HepG2 (cell line): ENCODE measurements at regions not wholly inside any gene's neighbourhood (a gene's known extent, or its start where the extent isn't known, plus 50 kb on each side); places are given as distances from the start of the nearest gene placed in this dataset.

Source experiments
- FOXJ3 ChIP-seq: sonication (generic); formaldehyde crosslinking; IDR thresholded peaks from 2 replicates; pipeline ENCODE4 v1.4.0; 2020; ENCODE audit warnings: missing genetic modification reagents, mild to moderate bottlenecking, borderline replicate concordance
- GATAD2A ChIP-seq: IDR thresholded peaks from 2 replicates; pipeline ENCODE4 v1.6.1; 2016
- RXRA ChIP-seq: sonication (generic); formaldehyde crosslinking; IDR thresholded peaks from 2 replicates; pipeline ENCODE4 v1.5.1; 2020; ENCODE audit warnings: missing genetic modification reagents
- TF ChIP-seq, protein P1 (sequence below): sonication (generic); formaldehyde crosslinking; IDR thresholded peaks from 2 replicates; pipeline ENCODE4 v1.4.0; 2020; ENCODE audit warnings: missing genetic modification reagents
- TF ChIP-seq, protein P2 (sequence below): sonication (generic); formaldehyde crosslinking; IDR thresholded peaks from 2 replicates; pipeline ENCODE4 v1.5.0; 2020; ENCODE audit warnings: mild to moderate bottlenecking, missing genetic modification reagents, moderate library complexity
- TF ChIP-seq, protein P3 (sequence below): sonication (generic); formaldehyde crosslinking; IDR thresholded peaks from 2 replicates; pipeline ENCODE4 v1.5.0; 2020; ENCODE audit warnings: missing genetic modification reagents

DNA sequence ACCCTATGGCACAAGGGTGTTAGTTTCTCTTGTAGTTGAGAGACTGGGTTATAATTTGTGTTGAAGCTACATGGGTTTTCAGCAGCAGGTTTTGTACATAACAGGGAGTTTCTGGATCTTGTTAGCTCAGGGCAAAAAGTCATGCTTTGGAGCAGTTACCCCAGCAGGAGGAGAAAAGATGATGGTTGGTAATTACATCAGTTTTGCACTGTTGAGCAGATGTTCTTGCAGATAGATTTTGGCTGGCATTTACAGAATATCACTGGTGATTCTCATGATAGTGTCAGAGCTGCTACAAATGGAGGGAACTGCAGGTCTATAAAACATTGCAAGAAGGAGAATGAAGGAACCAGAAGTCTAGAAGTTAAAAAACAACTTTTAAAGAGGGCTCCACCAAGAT lies 215.2 kb upstream of the ATP5MC3 start:
- TF ChIP-seq, protein P1, sequence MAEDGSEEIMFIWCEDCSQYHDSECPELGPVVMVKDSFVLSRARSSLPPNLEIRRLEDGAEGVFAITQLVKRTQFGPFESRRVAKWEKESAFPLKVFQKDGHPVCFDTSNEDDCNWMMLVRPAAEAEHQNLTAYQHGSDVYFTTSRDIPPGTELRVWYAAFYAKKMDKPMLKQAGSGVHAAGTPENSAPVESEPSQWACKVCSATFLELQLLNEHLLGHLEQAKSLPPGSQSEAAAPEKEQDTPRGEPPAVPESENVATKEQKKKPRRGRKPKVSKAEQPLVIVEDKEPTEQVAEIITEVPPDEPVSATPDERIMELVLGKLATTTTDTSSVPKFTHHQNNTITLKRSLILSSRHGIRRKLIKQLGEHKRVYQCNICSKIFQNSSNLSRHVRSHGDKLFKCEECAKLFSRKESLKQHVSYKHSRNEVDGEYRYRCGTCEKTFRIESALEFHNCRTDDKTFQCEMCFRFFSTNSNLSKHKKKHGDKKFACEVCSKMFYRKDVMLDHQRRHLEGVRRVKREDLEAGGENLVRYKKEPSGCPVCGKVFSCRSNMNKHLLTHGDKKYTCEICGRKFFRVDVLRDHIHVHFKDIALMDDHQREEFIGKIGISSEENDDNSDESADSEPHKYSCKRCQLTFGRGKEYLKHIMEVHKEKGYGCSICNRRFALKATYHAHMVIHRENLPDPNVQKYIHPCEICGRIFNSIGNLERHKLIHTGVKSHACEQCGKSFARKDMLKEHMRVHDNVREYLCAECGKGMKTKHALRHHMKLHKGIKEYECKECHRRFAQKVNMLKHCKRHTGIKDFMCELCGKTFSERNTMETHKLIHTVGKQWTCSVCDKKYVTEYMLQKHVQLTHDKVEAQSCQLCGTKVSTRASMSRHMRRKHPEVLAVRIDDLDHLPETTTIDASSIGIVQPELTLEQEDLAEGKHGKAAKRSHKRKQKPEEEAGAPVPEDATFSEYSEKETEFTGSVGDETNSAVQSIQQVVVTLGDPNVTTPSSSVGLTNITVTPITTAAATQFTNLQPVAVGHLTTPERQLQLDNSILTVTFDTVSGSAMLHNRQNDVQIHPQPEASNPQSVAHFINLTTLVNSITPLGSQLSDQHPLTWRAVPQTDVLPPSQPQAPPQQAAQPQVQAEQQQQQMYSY (CRISPR knock-in tag) = no peak
- TF ChIP-seq RXRA (CRISPR knock-in tag) (no peak), FOXJ3 (no peak), GATAD2A (CRISPR knock-in tag) (no peak)
- TF ChIP-seq, protein P2, sequence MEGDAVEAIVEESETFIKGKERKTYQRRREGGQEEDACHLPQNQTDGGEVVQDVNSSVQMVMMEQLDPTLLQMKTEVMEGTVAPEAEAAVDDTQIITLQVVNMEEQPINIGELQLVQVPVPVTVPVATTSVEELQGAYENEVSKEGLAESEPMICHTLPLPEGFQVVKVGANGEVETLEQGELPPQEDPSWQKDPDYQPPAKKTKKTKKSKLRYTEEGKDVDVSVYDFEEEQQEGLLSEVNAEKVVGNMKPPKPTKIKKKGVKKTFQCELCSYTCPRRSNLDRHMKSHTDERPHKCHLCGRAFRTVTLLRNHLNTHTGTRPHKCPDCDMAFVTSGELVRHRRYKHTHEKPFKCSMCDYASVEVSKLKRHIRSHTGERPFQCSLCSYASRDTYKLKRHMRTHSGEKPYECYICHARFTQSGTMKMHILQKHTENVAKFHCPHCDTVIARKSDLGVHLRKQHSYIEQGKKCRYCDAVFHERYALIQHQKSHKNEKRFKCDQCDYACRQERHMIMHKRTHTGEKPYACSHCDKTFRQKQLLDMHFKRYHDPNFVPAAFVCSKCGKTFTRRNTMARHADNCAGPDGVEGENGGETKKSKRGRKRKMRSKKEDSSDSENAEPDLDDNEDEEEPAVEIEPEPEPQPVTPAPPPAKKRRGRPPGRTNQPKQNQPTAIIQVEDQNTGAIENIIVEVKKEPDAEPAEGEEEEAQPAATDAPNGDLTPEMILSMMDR (CRISPR knock-in tag) = no peak
- TF ChIP-seq, protein P3, sequence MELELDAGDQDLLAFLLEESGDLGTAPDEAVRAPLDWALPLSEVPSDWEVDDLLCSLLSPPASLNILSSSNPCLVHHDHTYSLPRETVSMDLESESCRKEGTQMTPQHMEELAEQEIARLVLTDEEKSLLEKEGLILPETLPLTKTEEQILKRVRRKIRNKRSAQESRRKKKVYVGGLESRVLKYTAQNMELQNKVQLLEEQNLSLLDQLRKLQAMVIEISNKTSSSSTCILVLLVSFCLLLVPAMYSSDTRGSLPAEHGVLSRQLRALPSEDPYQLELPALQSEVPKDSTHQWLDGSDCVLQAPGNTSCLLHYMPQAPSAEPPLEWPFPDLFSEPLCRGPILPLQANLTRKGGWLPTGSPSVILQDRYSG = no peak
